Left renal cortex interstitium (tissue), 4 donors: ENCODE measurements at regions not wholly inside any gene's neighbourhood (a gene's known extent, or its start where the extent isn't known, plus 50 kb on each side); places are given as distances from the start of the nearest gene placed in this dataset.

Source experiments
- DNase-seq, 4 donors: peaks; one replicate each; pipeline ENCODE4 v3.0.0-alpha.2; 2013; ENCODE audit warnings: low read depth in 4 of 4, low spot score in 2 of 4, missing footprints in 1 of 4

DNA sequence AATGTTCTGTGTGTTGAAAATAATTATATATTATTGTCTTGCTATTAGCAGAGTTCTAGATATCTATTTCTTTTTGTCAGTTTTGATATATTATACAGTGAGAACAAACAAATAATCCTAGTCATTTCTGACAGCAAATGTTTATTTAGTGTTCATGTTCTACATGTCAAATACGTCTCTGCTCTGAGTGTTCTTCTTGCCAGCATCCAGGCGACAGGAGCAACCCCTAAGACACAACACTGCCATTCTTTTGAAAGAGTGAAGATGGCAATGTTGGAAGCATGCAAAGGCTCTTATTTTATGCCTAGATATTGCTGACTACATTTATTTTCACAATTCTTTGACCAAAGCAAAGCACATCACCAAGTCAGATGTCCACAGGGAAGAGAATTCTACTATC is 1556.6 kb upstream of the TMEFF2 start:
- DNase-seq: no peak

DNA sequence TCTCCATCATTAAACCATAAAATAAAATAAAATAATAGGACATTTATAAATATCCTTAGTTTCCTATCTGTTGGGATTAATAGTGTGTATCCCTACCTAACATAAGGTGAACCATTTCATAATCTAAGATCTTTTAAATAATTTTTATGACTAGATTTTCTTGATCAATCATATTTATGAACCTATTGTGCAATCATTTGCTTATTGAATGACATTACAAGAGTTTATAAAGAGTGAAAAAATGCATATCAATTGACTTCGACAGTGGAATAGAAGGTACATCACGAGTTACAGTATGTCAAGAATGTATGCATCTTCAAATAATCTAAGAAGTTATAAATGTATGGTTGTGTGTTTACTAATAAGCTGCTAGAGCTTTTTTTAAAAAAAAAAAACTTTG is 1554.8 kb upstream of the TMEFF2 start:
- DNase-seq: no peak

DNA sequence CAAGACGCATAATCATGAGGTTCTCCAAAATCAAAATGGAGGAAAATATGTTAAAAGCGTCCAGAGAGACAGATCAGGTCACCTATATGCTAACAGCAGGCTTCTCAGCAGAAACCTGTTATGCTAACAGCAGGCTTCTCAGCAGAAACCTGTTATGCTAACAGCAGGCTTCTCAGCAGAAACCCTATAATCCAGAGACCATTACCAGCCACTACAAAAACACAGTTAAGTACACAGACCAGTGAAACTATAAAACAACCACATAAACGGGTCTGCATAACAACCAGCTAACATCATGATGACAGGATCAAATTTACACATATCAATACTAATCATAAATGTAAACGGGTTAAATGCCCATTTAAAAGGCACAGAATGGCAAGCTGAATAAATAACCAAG is 1548.4 kb upstream of the TMEFF2 start:
- no peak for DNase-seq

DNA sequence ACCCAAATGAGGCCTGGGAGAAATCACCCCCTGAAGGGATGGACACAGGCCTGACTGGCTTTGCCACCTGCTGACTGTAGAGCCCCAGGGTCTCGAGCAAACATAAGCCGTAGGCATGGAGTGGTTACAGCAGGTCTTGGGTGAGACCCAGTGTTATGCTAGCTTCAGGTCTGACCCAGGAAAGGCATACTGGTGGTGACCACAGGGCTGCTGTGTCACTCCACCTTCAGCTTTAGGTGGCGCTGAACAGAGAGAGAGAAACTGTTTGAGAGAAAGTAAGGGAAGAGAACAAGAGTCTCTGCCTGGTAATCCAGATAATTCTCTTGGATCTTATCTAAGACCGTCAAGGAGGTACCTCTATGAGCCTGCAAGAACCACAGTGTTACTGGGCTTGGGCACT is 1544.2 kb upstream of the TMEFF2 start:
- no peak for DNase-seq

DNA sequence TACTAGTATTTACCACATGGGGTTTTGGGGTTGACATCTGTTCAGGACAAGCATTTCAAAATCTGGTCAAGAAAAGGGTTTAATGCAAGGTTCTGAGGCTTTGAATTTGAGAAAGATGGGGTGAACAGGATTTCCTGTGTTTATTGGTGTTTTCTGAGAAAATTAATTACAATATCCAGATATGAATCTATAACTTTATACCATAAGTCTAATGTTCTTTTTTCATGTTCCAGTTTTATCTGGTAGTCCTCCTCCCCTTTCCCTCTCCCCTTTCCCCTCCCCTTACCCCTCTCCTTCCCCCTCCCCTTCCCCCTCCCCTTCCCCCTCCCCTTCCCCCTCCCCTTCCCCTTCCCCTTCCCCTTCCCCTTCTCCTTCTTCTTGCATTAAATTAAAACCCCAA is 1518.2 kb upstream of the TMEFF2 start:
- DNase-seq: no peak

DNA sequence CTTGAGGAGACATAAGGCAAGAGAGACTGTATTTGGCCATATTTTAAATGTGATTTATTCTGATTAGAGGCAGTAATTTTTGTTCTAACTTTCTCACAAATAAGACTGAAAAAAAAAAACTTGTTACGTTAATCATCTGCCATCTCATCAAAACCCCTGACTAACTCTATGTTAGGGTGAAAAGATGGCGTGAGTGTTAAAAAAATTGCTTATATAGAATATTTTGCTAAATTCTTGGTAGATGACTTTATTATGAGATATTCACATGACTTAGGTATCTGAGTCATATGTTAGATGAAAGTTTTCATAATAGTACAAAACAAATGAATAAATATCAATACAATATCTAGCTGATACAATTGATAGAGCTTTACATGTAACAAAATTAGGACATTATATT is 1508.7 kb upstream of the TMEFF2 start:
- DNase-seq: no peak

DNA sequence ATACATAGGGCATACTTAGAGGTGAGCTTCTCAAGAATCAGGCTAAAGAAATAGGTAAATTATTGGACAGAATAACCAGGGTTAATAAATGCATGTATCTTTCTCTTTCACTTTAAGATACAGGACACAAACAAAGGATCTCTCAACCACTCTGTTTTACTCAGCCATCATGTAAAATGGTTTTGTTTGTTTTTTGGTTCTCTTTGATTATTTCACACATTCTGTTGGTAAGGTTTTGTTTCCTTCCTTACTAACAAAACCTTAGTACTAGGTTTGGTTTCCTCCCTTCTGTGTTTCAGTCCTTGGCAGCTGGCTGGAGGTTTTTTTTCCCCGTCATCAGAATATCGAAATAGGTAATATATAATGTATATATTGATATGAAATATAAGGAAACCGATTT is 1506.8 kb upstream of the TMEFF2 start:
- DNase-seq: no peak

DNA sequence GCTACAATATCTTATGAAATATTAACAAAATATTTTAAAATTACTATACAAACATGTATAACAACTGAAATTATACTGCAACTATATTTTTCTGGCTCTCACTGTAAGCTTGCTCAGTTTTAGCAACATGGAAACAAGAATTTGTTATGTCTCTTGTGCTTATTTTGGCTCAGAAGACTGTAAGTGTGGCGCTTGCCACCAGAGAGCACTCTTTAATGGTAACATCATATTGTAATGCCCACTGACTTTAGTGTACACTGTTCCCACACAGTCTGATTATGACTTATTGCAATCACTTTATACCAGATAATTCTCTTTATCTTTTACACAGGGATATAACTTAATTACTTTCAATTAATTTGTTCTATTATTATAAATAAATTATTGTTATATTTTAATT is 1500.6 kb upstream of the TMEFF2 start:
- DNase-seq: no peak

DNA sequence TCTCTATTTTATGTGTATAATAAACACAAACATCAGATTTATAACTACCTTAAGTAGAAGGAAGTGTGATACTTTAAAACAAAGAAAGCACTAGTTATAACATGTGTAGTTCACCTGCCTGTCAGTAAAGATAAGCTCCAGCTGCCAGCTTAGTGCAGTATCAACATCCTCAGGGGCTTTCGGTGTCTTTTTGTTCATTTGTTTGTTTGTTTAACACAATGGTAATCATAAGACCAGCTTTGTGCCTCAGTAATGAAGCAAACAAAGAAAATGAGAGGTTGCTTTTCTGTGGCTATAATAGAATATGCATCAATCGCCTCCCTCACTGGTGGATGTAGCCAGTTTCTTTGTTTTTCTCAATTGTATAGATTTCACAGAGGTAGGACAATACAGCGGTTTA is 1499.0 kb upstream of the TMEFF2 start:
- DNase-seq: no peak

DNA sequence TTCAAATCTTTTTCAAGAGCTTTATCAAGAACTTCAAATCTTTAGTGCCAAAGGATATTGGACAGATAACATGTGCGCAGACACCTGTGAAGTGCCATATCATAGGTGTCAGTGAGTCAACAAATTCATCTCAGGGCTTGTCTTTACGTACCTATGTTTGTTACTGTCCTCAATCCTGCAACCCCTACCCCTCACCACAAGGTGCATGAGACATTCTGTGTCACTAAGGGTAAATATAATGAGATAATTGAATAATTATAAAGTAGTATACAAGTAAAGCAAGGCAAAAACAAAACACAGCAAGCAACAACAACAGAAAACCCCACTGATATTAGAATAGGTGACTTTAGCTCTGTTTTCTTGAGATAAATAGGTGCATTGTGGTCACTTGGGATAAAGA is 1495.8 kb upstream of the TMEFF2 start:
- no peak for DNase-seq

DNA sequence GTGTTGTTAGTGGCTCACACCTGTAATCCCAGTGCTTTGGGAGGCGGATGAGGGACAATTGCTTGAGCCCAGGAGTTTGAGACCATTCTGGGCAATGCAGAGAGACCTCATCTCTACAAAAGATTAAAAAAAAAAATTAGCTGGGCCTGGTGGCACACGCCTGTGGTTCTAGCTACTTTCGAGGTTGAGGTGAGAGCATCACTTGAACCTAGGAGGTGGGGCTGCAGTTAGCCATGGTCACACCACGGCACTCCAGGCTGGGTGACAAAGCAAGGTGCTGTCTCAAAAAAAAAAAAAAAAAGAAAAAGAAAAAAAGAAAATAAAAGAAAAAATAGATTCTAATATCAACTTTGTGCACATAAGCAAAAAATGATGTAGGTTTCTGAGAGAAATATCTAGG is 1492.5 kb upstream of the TMEFF2 start:
- no peak for DNase-seq

DNA sequence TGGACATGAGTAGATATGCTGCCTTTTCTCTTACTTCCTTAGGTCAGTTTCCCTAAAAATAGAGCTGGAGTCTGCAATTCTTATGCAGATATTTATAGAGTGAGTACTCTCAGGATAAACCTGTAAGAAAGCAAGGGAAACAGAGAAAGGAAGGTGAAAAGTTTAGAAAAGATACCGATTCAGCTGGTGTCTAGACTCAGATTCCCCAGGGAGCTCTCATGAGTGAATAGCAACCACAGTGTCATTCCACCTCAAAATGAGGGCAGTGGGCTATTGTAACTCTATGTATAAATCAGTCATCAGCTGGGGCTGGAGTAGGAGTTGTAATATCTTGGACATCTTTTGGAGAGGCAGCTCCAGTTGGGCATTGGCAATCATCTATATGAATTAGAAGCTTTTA is 1485.1 kb upstream of the TMEFF2 start:
- DNase-seq: no peak

DNA sequence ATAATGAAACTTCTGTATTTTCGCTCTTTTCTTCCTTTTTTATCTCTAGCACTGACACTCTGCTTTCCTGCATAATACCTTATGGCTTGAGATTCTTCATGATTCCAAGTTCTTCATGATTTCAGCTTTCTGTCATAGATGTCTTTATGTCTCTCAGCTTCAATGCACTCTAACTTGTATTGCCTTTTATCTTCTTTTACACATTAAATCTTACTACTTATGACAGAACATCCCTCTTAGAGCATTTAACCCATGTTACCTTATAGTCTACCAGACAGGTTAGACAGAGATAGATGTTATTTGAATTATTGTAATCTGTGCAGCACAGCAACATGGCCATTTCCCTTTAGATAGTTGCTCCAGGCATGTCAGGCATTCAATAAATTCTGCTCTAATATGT is 1475.7 kb upstream of the TMEFF2 start:
- DNase-seq: no peak

DNA sequence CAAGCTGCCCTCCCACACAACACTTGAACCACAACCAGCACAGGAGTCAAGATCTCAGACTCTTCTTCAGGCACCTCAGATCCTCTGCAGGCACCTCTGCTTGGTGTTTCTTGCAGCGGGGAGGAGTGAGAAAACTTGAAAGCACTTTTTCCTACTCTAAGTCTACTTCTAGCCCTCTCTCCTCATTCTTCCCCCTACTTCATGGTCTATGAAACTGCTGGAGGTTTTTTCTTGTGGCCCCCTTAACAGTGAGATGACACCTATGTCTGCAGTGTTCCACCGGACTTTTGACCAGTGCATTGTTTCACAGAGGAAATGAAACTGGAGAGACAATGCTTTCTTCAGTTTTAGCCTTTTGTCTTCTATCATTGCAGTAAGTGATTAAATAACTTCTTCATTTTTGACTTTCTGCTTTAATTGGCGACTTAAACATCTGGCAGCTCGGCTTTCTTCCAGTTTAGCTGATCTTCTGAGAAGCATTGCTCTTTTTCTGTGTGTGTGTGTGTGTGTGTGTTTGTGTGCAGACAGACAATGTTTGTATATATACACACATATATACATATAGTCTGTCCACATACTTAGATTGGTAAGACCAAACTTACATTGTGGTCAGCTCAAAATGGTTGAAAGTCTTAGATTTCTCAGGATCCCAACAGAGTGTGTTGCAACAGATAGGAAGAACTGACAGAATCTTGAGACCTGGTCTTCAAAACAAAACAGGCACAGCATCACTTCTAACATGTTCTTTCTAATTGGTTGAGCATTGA is 1474.0 kb upstream of the TMEFF2 start:
- DNase-seq: no peak

DNA sequence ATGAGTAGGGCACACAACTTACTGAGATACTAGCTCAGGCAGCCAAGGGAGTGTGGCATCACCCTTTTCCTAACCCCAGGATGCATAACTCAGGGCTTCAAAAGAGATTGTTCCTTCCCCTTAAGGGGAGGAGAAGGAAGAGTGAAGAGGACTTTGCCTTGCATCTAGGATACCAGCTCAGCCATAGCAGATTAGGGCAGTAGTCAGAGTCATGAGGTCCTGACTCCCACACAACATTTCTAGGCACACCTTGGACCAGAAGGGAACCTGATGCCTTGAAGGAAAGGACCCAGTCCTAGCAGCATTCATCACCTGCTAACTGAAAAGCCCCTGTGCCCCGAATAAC is 1433.2 kb upstream of the TMEFF2 start:
- no peak for DNase-seq

DNA sequence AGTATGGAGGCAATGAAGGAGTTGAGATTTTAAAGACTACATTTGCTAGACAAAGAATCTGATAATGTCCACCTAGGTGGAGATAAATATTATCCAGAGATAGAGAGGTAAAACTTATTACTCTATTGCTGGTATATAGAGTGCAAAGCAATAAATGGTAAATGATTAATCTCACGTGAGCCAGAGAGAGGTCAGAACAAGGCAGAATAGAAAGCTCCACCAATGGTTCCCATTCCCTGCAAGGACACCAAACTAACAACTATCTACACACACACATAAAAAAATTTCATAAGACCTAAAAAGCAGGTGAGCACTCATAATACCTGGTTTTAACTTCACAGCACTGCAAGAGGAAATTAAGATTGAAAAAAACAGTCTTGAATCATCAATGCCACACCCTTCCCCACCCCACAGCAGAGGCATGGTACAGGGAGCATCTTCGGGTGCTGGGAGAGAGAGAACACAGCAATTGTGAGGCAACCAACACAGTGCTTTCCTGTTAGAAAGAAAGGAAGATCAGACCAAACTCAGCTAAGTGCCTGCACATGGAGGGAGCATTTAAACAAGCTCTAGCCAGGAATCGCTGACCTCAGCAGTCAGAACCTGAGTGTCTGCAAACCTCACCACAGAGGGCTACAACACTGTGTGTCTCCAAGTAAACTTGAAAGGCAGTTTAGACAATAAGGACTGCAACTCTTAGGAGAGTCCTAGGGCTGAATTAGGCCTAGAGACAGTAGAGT is 1432.6 kb upstream of the TMEFF2 start:
- no peak for DNase-seq

DNA sequence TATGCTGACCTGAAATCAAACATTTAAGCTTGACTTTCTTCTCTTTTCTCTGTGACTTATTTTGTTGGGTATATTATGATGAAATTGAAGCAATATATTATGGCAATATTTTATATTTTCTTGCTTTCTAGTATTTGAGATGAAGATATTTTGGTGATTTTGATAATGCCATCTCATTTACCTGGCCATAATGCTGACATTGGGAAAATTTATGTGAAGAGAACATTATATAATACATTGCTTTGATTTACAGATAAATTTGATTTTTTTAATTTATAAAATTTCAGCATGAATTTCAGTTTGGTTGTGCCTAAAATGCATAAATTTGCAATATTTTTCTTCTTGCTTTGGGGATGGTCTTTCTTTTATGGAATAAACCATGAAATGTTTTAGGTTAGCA is 1413.7 kb upstream of the TMEFF2 start:
- DNase-seq: no peak

DNA sequence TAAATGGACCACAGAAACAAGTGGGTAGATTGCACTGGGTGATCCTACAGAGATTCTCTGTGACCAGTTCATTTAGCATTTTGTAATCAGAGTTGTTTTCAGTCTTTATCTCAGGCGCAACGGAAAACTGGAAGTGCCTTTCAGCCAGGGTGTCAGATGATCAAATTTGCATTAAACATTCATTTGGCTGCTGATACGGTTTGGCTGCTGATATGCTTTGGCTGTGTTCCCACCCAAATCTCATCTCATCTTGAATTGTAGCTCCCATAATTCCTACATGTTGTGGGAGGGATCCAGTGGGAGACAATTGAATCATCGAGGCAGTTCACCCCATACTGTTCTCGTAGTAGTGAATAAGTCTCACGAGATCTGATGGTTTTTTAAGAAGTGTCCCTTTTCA is 1396.1 kb upstream of the TMEFF2 start:
- DNase-seq: no peak

DNA sequence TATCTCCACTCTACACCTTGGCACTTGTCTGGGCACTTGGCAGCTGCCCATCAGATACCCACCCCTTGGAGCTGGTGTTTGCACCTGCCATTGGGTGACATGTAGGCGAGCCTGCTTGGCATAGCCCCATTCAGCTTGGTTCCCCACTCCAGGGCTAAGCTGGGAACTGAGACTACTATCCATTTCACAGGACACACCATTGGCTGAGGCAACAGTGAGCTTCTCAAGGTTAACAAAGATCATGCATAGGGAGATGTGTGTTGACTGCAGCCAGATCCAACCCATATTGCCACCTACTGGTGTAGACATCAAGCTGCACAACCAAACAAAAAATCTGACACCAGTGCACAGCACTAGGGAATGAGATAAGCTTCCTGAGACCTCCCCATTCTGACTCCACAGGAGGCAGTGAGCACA is 1389.8 kb upstream of the TMEFF2 start:
- DNase-seq: no peak

DNA sequence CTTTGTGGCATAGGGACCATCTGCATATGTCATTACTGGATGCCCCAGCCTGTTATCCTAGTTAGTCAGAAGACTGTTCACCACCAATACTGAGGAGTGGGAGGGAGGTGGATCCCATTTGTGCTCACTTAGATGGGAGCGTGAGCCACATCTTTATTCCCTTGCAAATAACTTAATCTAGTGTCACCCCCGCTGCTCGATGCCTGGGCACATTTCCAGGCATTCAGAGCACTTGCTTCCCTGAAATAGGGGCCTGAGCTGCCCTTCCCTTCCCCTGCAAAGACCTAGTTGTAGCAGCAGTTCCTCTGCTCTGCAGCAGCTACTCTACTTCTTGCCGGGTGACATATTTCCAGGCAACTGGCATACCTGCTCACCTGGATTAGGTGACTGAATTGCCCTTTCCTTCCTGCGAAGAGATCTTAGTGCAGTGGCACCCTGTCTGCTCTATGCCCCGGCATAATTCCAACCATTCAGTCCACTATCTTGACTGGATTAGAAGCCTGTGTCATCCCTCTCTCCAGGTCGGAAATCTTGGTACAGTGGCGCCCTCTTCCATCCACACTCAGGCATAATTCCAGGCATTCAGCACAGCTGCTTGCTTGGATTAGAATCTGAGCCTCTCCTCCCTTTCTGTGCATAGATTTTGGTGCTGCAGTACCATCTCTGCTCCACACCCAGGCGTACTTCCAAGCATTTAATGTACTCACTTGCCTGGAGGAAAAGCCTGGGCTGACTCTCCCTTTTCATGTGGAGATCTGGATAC is 1389.1 kb upstream of the TMEFF2 start:
- DNase-seq: no peak

DNA sequence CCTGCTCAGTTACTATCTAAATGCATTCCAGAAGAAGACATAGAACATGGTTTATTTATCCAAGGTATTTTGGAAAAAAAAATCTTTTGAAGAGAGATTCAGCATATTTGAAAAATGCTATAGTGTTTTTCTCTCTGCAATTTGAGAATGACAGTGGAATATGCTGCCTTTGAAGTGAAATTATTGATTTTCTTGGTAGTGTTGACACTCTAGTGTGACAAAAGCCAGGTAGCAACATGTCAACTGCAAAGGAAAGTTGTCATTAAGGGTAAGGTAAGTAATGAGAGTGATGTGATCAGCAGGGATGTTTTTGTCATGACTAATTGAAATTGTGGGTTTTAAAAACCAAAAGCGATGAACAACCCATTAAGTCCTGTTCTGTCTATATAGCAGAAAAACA is 1387.1 kb upstream of the TMEFF2 start:
- no peak for DNase-seq
